Endothelial cell of umbilical vein (primary cell): ENCODE measurements at regions not wholly inside any gene's neighbourhood (a gene's known extent, or its start where the extent isn't known, plus 50 kb on each side); places are given as distances from the start of the nearest gene placed in this dataset.
"Not testable (repeated sequence)": the region's sequence is repeated elsewhere in the genome, so short reads cannot be mapped to it uniquely, and the experiment has no call there.

ENCODE experiments used
- BruUV-seq: library from RNA; stranded (reverse); fragments of 400-500 nt; replicated peaks from 2 replicates; lab custom pipeline; 2021; lab: Mats Ljungman, UMichigan
- CTCF ChIA-PET: fragments of 300-600, 350-600 bp; sonication (Branson Sonifier 250); formaldehyde crosslinking; loops from one replicate; lab custom pipeline; 2021; ENCODE audit warnings: antibody characterized with exemption, inconsistent platforms; lab: Charles Lee
- POLR2A ChIA-PET: fragments of 300-600, 350-600 bp; sonication (Branson Sonifier 250); formaldehyde crosslinking; loops from one replicate; lab custom pipeline; 2021; ENCODE audit warnings: antibody characterized with exemption, inconsistent platforms; lab: Charles Lee
- DNase-seq: peaks from one replicate; pipeline ENCODE4 v3.0.0-alpha.2; 2011; ENCODE audit warnings: low read depth, low spot score
- FAIRE-seq: peaks from 2 replicates; lab custom pipeline; 2011; peaks lifted over from hg19 to GRCh38; lab: Jason Lieb, UNC
- H2AFZ ChIP-seq: 2 replicates; pipeline ENCODE4 v1.6.0; 2012; ENCODE audit warnings: low read depth, low read length, control low read depth, inconsistent platforms
- H3K27ac ChIP-seq: 2 replicates; pipeline ENCODE4 v1.5.1; 2011; ENCODE audit warnings: low read depth, mild to moderate bottlenecking, control low read depth, low read length, moderate library complexity; ENCODE audit not compliant: insufficient read depth
- H3K27me3 ChIP-seq, 2 experiments: 2 replicates each; pipeline versions ENCODE4 v1.6.0 to v1.6.1; 2011; ENCODE audit warnings: low read length in 2 of 2, mixed read lengths in 1 of 2; ENCODE audit not compliant: control insufficient read depth in 2 of 2, insufficient read depth in 2 of 2
- H3K36me3 ChIP-seq, 2 experiments: 2 replicates in 1 of 2; 3 replicates in 1 of 2; pipeline ENCODE4 v1.5.1; 2011; ENCODE audit warnings: low read length in 2 of 2, mild to moderate bottlenecking in 1 of 2, moderate library complexity in 1 of 2; ENCODE audit not compliant: control insufficient read depth in 2 of 2, insufficient read depth in 2 of 2; ENCODE audit errors: extremely low read depth in 1 of 2
- H3K4me1 ChIP-seq: 3 replicates; pipeline ENCODE4 v1.5.1; 2011; ENCODE audit warnings: mild to moderate bottlenecking, low read length; ENCODE audit not compliant: control insufficient read depth, insufficient read depth; ENCODE audit errors: extremely low read depth
- H3K4me2 ChIP-seq: 2 replicates; pipeline ENCODE4 v1.6.1; 2011; ENCODE audit warnings: low read length, control low read depth, mixed read lengths; ENCODE audit not compliant: insufficient read depth
- H3K4me3 ChIP-seq, 3 experiments: fragments of 200-600 bp in 1 of 3; sonication (generic), shearing (Covaris generic) in 1 of 3; replicated peaks in 1 of 3; 2 replicates each; pipeline ENCODE4 v1.5.1; 2011 to 2016; ENCODE audit warnings: control low read depth in 3 of 3, low read length in 3 of 3, mild to moderate bottlenecking in 2 of 3, inconsistent platforms in 1 of 3, low read depth in 1 of 3, moderate library complexity in 1 of 3; ENCODE audit not compliant: insufficient read depth in 1 of 3
- H3K79me2 ChIP-seq: 2 replicates; pipeline ENCODE4 v1.6.0; 2012; ENCODE audit warnings: low read length, inconsistent platforms; ENCODE audit not compliant: control insufficient read depth, insufficient read depth
- H3K9ac ChIP-seq: replicated peaks from 2 replicates; pipeline ENCODE3; 2011; ENCODE audit warnings: low read length, control low read depth; ENCODE audit not compliant: insufficient read depth; ENCODE audit errors: extremely low read depth
- H3K9me1 ChIP-seq: replicated peaks from 3 replicates; pipeline ENCODE4 v1.6.0; 2011; ENCODE audit warnings: mild to moderate bottlenecking, low read length; ENCODE audit not compliant: control insufficient read depth, insufficient read depth; ENCODE audit errors: extremely low read depth
- H3K9me3 ChIP-seq: replicated peaks from 2 replicates; pipeline ENCODE4 v1.5.1; 2012; ENCODE audit warnings: low read length, inconsistent platforms; ENCODE audit not compliant: control insufficient read depth, insufficient read depth
- H4K20me1 ChIP-seq: replicated peaks from 2 replicates; pipeline ENCODE3; 2011; ENCODE audit warnings: mild to moderate bottlenecking, low read length; ENCODE audit not compliant: control insufficient read depth, insufficient read depth; ENCODE audit errors: extremely low read depth
- EZH2 ChIP-seq: IDR thresholded peaks from 2 replicates; pipeline ENCODE4 v1.6.1; 2012; ENCODE audit warnings: borderline replicate concordance, low read depth, mild to moderate bottlenecking, moderate library complexity, low read length, inconsistent platforms; ENCODE audit not compliant: severe bottlenecking
- FOS ChIP-seq: IDR thresholded peaks from 2 replicates; pipeline ENCODE4 v1.6.1; 2011; ENCODE audit warnings: mild to moderate bottlenecking, low read length, moderate library complexity, borderline replicate concordance; ENCODE audit not compliant: insufficient read depth
- GATA2 ChIP-seq: IDR thresholded peaks from 2 replicates; pipeline ENCODE4 v1.7.0; 2011; ENCODE audit warnings: low read depth, mild to moderate bottlenecking, moderate library complexity, mixed read lengths, low read length; ENCODE audit not compliant: insufficient read length, insufficient read depth
- JUN ChIP-seq: IDR thresholded peaks from 2 replicates; pipeline ENCODE4 v1.6.1; 2011; ENCODE audit warnings: borderline replicate concordance, low read depth; ENCODE audit not compliant: insufficient read length, insufficient read depth
- MYC ChIP-seq: IDR thresholded peaks from one replicate; pipeline ENCODE4 v1.6.1; 2011; ENCODE audit warnings: mild to moderate bottlenecking, low read depth, low read length
- POLR2A ChIP-seq: IDR thresholded peaks from 2 replicates; pipeline ENCODE4 v1.6.1; 2012; ENCODE audit warnings: low read depth, mild to moderate bottlenecking, control low read depth, low read length
- POLR2AphosphoS5 ChIP-seq: IDR thresholded peaks from 2 replicates; pipeline ENCODE4 v1.6.1; 2012; ENCODE audit warnings: low read depth, mild to moderate bottlenecking, control low read depth, low read length, moderate library complexity; ENCODE audit not compliant: insufficient read depth
- dilution Hi-C: fragments of 300-500 bp; cut with MboI; formaldehyde crosslinking; loops from one replicate; pipeline ENCODE4 v1.15.0; 2019; ENCODE audit warnings: low sequenced_read_pairs; ENCODE audit not compliant: extremely low pct_ligation_motif_present
- intact Hi-C: fragments of 100-400 bp; cut with micrococcal nuclease; formaldehyde crosslinking; loops from one replicate; pipeline ENCODE4 v1.10.0; 2022
- TF ChIP-seq, protein P1 (sequence below), 2 donors: IDR thresholded peaks; 1 replicate in 1 of 2; 2 replicates in 1 of 2; pipeline ENCODE4 v1.5.1; 2011; ENCODE audit warnings: low read length in 2 of 2, mild to moderate bottlenecking in 2 of 2, moderate library complexity in 2 of 2, control low read depth in 1 of 2, inconsistent platforms in 1 of 2, low read depth in 1 of 2; ENCODE audit not compliant: insufficient read depth in 1 of 2; ENCODE audit errors: extremely low read depth in 1 of 2
- TF ChIP-seq, protein P2 (sequence below): IDR thresholded peaks from 2 replicates; pipeline ENCODE4 v1.6.1; 2011; ENCODE audit not compliant: insufficient read depth, insufficient read length

DNA sequence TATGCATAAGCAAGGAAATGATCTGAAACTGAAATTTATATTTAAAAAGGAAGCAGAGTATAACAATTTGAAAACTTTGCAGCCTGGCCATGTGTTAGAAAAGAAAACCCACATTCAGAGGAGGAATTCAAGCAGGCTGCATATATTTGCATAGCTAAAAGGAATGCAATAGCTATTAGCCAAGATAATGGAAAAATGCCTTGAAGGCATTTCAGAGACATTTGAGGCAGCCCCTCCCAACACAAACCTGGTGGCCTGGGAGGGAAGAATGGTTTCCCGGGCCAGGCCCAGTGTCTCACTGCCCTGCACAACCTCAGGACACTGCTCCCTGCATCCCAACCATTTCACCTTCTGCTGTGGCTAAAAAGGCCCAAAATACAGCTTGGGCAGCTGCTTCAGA, 136.8 kb downstream of the TYW3 start:
- Histone ChIP-seq H2AFZ (no peak overlapping the region), H3K79me2 (no peaks in the 10 kb centered on the region), H3K9me1 (no peaks in the 10 kb centered on the region), H3K27me3 (no peaks in the 10 kb centered on the region), H3K4me1 (no peaks in the 10 kb centered on the region), H3K4me3 (no peak overlapping the region), H3K27ac (no peak overlapping the region), H3K4me2 (no peak overlapping the region), H4K20me1 (no peaks in the 10 kb centered on the region), H3K9ac (no peak overlapping the region), H3K36me3 (no peaks in the 10 kb centered on the region), H3K9me3 (no peaks in the 10 kb centered on the region)
- ChIA-PET CTCF (no interaction called here), POLR2A (no interaction called here)
- no peak for FAIRE-seq
- TF ChIP-seq, protein P1, sequence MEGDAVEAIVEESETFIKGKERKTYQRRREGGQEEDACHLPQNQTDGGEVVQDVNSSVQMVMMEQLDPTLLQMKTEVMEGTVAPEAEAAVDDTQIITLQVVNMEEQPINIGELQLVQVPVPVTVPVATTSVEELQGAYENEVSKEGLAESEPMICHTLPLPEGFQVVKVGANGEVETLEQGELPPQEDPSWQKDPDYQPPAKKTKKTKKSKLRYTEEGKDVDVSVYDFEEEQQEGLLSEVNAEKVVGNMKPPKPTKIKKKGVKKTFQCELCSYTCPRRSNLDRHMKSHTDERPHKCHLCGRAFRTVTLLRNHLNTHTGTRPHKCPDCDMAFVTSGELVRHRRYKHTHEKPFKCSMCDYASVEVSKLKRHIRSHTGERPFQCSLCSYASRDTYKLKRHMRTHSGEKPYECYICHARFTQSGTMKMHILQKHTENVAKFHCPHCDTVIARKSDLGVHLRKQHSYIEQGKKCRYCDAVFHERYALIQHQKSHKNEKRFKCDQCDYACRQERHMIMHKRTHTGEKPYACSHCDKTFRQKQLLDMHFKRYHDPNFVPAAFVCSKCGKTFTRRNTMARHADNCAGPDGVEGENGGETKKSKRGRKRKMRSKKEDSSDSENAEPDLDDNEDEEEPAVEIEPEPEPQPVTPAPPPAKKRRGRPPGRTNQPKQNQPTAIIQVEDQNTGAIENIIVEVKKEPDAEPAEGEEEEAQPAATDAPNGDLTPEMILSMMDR (IDR thresholded peaks at IDR 0.05; ENCODE audit: extremely low read depth in 1 of 2, insufficient read depth in 1 of 2, low read depth in 1 of 2, low read length in 2 of 2) = no peak
- TF ChIP-seq FOS = no peak
- TF ChIP-seq MYC = no peak
- no peak for TF ChIP-seq JUN
- no peak for TF ChIP-seq POLR2AphosphoS5
- TF ChIP-seq, protein P2, sequence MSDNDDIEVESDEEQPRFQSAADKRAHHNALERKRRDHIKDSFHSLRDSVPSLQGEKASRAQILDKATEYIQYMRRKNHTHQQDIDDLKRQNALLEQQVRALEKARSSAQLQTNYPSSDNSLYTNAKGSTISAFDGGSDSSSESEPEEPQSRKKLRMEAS = no peak
- TF ChIP-seq EZH2 = no peak
- TF ChIP-seq GATA2 = no peak
- TF ChIP-seq POLR2A = no peak
- DNase-seq = no peak
- dilution Hi-C loops (no loop called here), intact Hi-C loops (no loop called here)
- BruUV-seq = no TSS peak

DNA sequence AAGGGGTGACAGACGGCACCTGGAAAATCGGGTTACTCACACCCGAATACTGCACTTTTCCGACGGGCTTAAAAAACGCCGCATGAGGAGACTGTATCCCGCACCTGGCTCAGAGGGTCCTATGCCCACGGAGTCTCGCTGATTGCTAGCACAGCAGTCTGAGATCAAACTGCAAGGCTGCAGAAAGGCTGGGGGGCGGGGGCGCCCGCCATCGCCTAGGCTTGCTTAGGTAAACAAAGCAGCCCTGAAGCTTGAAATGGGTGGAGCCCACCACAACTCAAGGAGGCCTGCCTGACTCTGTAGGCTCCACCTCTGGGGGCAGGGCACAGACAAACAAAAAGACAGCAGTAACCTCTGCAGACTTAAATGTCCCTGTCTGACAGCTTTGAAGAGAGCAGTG, 144.4 kb downstream of the TYW3 start:
- H3K9me3 ChIP-seq, H3K27me3 ChIP-seq, H3K27ac ChIP-seq, H3K9ac ChIP-seq, intact Hi-C loops, H3K79me2 ChIP-seq, H4K20me1 ChIP-seq, H3K4me2 ChIP-seq, H3K36me3 ChIP-seq, H3K9me1 ChIP-seq, H3K4me3 ChIP-seq, dilution Hi-C loops, BruUV-seq, FAIRE-seq, POLR2A ChIA-PET, CTCF ChIA-PET, H2AFZ ChIP-seq, H3K4me1 ChIP-seq, DNase-seq: not testable (repeated sequence)
